ENCODE measurements at regions not wholly inside any gene's neighbourhood (a gene's known extent, or its start where the extent isn't known, plus 50 kb on each side); places are given as distances from the start of the nearest gene placed in this dataset.

DNA sequence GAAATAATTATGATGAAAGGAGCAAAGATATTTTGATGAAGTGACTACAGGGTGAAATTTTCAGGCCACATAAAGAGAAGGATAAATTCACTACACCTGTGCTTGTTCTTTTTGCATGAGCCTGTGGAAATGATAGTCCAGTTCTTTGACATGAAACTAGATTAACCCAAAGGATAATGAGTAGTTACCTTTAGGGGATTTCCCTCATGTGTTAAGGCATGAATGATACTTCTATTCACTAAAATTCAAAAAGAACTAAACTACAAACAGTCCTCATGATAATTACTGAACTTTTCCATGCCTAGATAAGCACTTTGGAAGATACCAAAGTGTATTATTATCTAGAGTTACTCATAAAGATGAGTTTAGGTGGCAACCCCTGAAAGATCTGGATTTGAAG lies 244.3 kb downstream of the PTPRC start:
- no peaks in the 10 kb centered on the region for H3K9me3 Mint-ChIP-seq
- H3K4me3 Mint-ChIP-seq = no peak overlapping the region
- H3K27me3 Mint-ChIP-seq (ENCODE audit: insufficient read depth) = no peaks in the 10 kb centered on the region
- H3K4me1 Mint-ChIP-seq = no peaks in the 10 kb centered on the region
- no peak for DNase-seq
- H3K4me3 ChIP-seq (ENCODE audit: low read length) = no peak overlapping the region
- no peaks in the 10 kb centered on the region for H3K9me3 ChIP-seq (ENCODE audit: control insufficient read depth, low read length)
- no peak overlapping the region for H3K27ac ChIP-seq (ENCODE audit: low read depth, low read length)
- H3K9ac ChIP-seq (ENCODE audit: extremely low read depth, low read length, poor library complexity, severe bottlenecking) = no peak overlapping the region
- TF ChIP-seq, protein P1, sequence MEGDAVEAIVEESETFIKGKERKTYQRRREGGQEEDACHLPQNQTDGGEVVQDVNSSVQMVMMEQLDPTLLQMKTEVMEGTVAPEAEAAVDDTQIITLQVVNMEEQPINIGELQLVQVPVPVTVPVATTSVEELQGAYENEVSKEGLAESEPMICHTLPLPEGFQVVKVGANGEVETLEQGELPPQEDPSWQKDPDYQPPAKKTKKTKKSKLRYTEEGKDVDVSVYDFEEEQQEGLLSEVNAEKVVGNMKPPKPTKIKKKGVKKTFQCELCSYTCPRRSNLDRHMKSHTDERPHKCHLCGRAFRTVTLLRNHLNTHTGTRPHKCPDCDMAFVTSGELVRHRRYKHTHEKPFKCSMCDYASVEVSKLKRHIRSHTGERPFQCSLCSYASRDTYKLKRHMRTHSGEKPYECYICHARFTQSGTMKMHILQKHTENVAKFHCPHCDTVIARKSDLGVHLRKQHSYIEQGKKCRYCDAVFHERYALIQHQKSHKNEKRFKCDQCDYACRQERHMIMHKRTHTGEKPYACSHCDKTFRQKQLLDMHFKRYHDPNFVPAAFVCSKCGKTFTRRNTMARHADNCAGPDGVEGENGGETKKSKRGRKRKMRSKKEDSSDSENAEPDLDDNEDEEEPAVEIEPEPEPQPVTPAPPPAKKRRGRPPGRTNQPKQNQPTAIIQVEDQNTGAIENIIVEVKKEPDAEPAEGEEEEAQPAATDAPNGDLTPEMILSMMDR (conservative IDR thresholded peaks at IDR 0.05) = no peak
- no peaks in the 10 kb centered on the region for H3K36me3 ChIP-seq (ENCODE audit: control insufficient read depth, insufficient read depth, low read length)
- H3K27me3 ChIP-seq (ENCODE audit: control insufficient read depth, insufficient read depth, low read length, poor library complexity, severe bottlenecking) = no peaks in the 10 kb centered on the region
- H3K36me3 Mint-ChIP-seq (ENCODE audit: low read depth) = no peaks in the 10 kb centered on the region
- H3K4me1 ChIP-seq (ENCODE audit: control insufficient read depth, insufficient read depth, low read length) = no peaks in the 10 kb centered on the region
- no peak overlapping the region for H3K27ac Mint-ChIP-seq

DNA sequence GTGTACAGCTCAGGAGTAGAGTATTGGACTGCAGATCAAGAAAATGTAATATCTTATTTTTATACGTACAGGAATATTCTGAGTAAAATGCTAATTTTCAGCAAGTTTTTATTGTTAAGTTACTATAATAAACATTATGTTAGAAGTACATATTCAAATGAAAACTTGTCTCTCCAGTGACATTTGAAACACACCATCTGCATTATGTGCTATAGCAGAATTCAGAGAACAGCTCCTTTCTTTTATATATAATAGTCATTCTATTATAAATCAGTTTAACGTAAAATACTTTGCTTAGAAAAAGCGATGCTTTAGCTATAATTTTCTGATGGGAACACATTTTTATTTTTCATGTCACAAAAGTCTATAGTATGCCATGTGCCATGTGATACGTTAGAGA lies 249.0 kb downstream of the PTPRC start:
- Histone ChIP-seq H3K4me3 (ENCODE audit: low read length) (no peak overlapping the region), H3K9me3 (ENCODE audit: control insufficient read depth, low read length) (no peaks in the 10 kb centered on the region), H3K27me3 (ENCODE audit: control insufficient read depth, insufficient read depth, low read length, poor library complexity, severe bottlenecking) (no peaks in the 10 kb centered on the region), H3K4me1 (ENCODE audit: control insufficient read depth, insufficient read depth, low read length) (no peaks in the 10 kb centered on the region), H3K27ac (ENCODE audit: low read depth, low read length) (no peak overlapping the region), H3K36me3 (ENCODE audit: control insufficient read depth, insufficient read depth, low read length) (no peaks in the 10 kb centered on the region), H3K9ac (ENCODE audit: extremely low read depth, low read length, poor library complexity, severe bottlenecking) (no peak overlapping the region)
- H3K4me3 Mint-ChIP-seq = no peak overlapping the region
- no peak for DNase-seq
- no peaks in the 10 kb centered on the region for H3K4me1 Mint-ChIP-seq
- WGBS, 2 experiments (ENCODE audit: insufficient coverage in 1 of 2, insufficient read length in 1 of 2) = 80 to 100% methylated on average over 1 to 3 of the region's 4 CpGs
- no peak overlapping the region for H3K27ac Mint-ChIP-seq
- TF ChIP-seq, protein P1 (conservative IDR thresholded peaks at IDR 0.05) = no peak
- no peaks in the 10 kb centered on the region for H3K27me3 Mint-ChIP-seq (ENCODE audit: insufficient read depth)
- H3K9me3 Mint-ChIP-seq = no peaks in the 10 kb centered on the region
- no peaks in the 10 kb centered on the region for H3K36me3 Mint-ChIP-seq (ENCODE audit: low read depth)

DNA sequence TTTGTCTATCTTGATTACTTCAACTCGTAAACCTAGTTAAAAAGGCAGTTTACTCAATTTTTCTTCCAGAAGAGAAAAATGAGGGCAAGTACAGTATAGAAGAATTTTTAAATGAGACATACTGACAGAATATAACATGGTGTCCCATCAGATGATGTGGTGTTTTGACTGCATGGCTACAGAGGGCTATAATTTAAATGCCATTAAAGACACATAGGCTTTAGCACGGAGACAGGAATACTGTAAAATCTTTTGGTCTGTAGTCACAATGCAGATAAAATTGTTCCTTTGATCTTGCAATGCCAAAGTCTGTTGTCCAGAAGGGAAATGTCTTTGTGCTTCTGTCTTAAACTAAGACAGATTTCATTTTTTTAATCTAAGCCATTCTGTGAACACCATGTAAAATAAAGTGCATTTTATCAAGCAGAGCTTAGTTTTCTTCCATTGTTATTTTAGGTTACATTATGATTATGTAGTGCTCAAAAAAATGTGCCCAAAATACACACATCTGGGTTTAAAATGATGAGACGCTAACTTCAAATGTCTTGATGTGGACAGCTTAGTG lies 249.6 kb downstream of the PTPRC start:
- Histone ChIP-seq H3K27me3 (ENCODE audit: control insufficient read depth, insufficient read depth, low read length, poor library complexity, severe bottlenecking) (no peaks in the 10 kb centered on the region), H3K27ac (ENCODE audit: low read depth, low read length) (no peak overlapping the region), H3K36me3 (ENCODE audit: control insufficient read depth, insufficient read depth, low read length) (no peaks in the 10 kb centered on the region), H3K4me1 (ENCODE audit: control insufficient read depth, insufficient read depth, low read length) (no peaks in the 10 kb centered on the region), H3K9me3 (ENCODE audit: control insufficient read depth, low read length) (no peaks in the 10 kb centered on the region), H3K4me3 (ENCODE audit: low read length) (no peak overlapping the region), H3K9ac (ENCODE audit: extremely low read depth, low read length, poor library complexity, severe bottlenecking) (no peak overlapping the region)
- TF ChIP-seq, protein P1 (conservative IDR thresholded peaks at IDR 0.05) = no peak
- Mint-ChIP-seq H3K4me3 (no peak overlapping the region), H3K27me3 (ENCODE audit: insufficient read depth) (no peaks in the 10 kb centered on the region), H3K4me1 (no peaks in the 10 kb centered on the region), H3K36me3 (ENCODE audit: low read depth) (no peaks in the 10 kb centered on the region), H3K9me3 (no peaks in the 10 kb centered on the region), H3K27ac (no peak overlapping the region)
- no peak for DNase-seq
- WGBS, 2 experiments (ENCODE audit: insufficient coverage in 1 of 2, insufficient read length in 1 of 2) = 95 to 100% methylated on average over 2 to 3 of the region's 3 CpGs

All from endodermal cell (in vitro differentiated cells).